Calu3 (cell line): ENCODE measurements at regions not wholly inside any gene's neighbourhood (a gene's known extent, or its start where the extent isn't known, plus 50 kb on each side); places are given as distances from the start of the nearest gene placed in this dataset.

ENCODE experiments used
- BruUV-seq: library from RNA; stranded (reverse); fragments of 400-500 nt; replicated peaks from 2 replicates; lab custom pipeline; 2021; lab: Mats Ljungman, UMichigan
- CTCF ChIA-PET: fragments of 300-600 bp; sonication (Branson Sonifier 250); formaldehyde crosslinking; loops from one replicate; lab custom pipeline; 2022; ENCODE audit warnings: antibody characterized with exemption; lab: Charles Lee
- DNase-seq: peaks from one replicate; pipeline ENCODE4 v3.0.0; 2022
- H3K27ac Mint-ChIP-seq: one replicate; pipeline ENCODE4 v1.8.0; 2022; ENCODE audit warnings: mixed read lengths; ENCODE audit not compliant: unreplicated experiment
- H3K27me3 Mint-ChIP-seq: one replicate; pipeline ENCODE4 v1.8.0; 2022; ENCODE audit warnings: mixed read lengths; ENCODE audit not compliant: unreplicated experiment
- H3K36me3 Mint-ChIP-seq: one replicate; pipeline ENCODE4 v1.8.0; 2022; ENCODE audit warnings: mild to moderate bottlenecking, moderate library complexity, mixed read lengths; ENCODE audit not compliant: insufficient read depth, unreplicated experiment
- H3K4me1 Mint-ChIP-seq: one replicate; pipeline ENCODE4 v1.8.0; 2022; ENCODE audit warnings: mild to moderate bottlenecking, low read depth, mixed read lengths; ENCODE audit not compliant: unreplicated experiment
- H3K4me3 Mint-ChIP-seq: one replicate; pipeline ENCODE4 v1.8.0; 2022; ENCODE audit warnings: mild to moderate bottlenecking, low read depth, moderate library complexity, mixed read lengths; ENCODE audit not compliant: unreplicated experiment
- H3K9me3 Mint-ChIP-seq: one replicate; pipeline ENCODE4 v1.8.0; 2022; ENCODE audit warnings: low read depth, mixed read lengths; ENCODE audit not compliant: unreplicated experiment
- intact Hi-C: fragments of 100-400 bp; cut with micrococcal nuclease; formaldehyde crosslinking; loops from one replicate; pipeline ENCODE4 v1.10.0; 2022; ENCODE audit not compliant: unreplicated experiment
- TF ChIP-seq, protein P1 (sequence below): fragments of 200-600 bp; IDR thresholded peaks from one replicate; pipeline ENCODE4 v1.8.0; 2022; ENCODE audit warnings: antibody characterized with exemption; ENCODE audit not compliant: unreplicated experiment

GRCh38 chr16:65469116-65469515 is 347.3 kb upstream of the CDH11 start:
- DNase-seq, result no peak
- CTCF ChIA-PET, result no interaction called here
- Mint-ChIP-seq H3K36me3 (no peaks in the 10 kb centered on the region), H3K27me3 (no peaks in the 10 kb centered on the region), H3K4me1 (no peaks in the 10 kb centered on the region), H3K4me3 (no peak overlapping the region), H3K9me3 (peaks cover 16% of the 10 kb centered on the region), H3K27ac (no peak overlapping the region)
- no TSS peak for BruUV-seq
- intact Hi-C loops, result no loop called here
- TF ChIP-seq, protein P1, sequence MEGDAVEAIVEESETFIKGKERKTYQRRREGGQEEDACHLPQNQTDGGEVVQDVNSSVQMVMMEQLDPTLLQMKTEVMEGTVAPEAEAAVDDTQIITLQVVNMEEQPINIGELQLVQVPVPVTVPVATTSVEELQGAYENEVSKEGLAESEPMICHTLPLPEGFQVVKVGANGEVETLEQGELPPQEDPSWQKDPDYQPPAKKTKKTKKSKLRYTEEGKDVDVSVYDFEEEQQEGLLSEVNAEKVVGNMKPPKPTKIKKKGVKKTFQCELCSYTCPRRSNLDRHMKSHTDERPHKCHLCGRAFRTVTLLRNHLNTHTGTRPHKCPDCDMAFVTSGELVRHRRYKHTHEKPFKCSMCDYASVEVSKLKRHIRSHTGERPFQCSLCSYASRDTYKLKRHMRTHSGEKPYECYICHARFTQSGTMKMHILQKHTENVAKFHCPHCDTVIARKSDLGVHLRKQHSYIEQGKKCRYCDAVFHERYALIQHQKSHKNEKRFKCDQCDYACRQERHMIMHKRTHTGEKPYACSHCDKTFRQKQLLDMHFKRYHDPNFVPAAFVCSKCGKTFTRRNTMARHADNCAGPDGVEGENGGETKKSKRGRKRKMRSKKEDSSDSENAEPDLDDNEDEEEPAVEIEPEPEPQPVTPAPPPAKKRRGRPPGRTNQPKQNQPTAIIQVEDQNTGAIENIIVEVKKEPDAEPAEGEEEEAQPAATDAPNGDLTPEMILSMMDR, result no peak

GRCh38 chr16:65468133-65468532 is 346.3 kb upstream of the CDH11 start:
- Mint-ChIP-seq H3K4me1 (no peaks in the 10 kb centered on the region), H3K36me3 (no peaks in the 10 kb centered on the region), H3K27ac (no peak overlapping the region), H3K27me3 (no peaks in the 10 kb centered on the region), H3K4me3 (no peak overlapping the region), H3K9me3 (peaks cover 16% of the 10 kb centered on the region)
- CTCF ChIA-PET, result no interaction called here
- intact Hi-C loops, result no loop called here
- no peak for DNase-seq
- TF ChIP-seq, protein P1, result no peak
- no TSS peak for BruUV-seq

DNA sequence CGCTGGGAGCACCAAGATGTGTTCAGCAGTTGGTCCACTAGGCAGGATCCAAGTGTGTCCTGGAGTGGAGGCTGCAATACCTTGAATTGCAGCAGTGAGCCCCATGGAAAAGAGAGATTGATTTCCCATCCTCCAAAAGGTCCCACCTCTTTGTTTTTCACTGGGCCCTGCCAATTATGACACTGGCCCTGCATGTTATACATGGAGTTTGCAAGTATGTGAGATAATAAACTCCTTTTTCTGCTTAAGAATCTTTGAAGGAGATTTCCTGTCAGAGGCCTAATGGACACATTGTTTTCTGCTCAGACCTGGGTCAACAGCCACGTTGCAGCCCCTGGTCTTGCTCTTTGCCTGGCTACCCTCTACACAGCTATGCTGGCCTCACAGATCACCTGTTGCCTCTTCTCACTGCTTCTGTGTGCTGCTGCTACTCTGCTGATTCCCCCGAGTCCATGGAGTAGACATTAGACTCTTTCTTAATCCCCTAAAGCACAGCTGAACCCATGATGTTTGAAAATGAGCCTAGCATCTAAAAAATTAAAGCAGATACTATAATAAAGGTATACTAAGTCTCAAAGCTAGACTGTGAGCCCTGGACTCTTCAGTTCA is 341.9 kb upstream of the CDH11 start:
- H3K4me3 Mint-ChIP-seq, result no peak overlapping the region
- DNase-seq, result no peak
- H3K9me3 Mint-ChIP-seq, result peaks cover 20% of the 10 kb centered on the region

GRCh38 chr16:65457084-65457483 is 335.2 kb upstream of the CDH11 start:
- no peaks in the 10 kb centered on the region for H3K36me3 Mint-ChIP-seq
- intact Hi-C loops, result no loop called here
- H3K27ac Mint-ChIP-seq, result no peak overlapping the region
- DNase-seq, result no peak
- no peaks in the 10 kb centered on the region for H3K27me3 Mint-ChIP-seq
- CTCF ChIA-PET, result no interaction called here
- TF ChIP-seq, protein P1, result no peak
- no peaks in the 10 kb centered on the region for H3K4me1 Mint-ChIP-seq
- H3K4me3 Mint-ChIP-seq, result no peak overlapping the region
- no TSS peak for BruUV-seq
- peaks cover 27% of the 10 kb centered on the region for H3K9me3 Mint-ChIP-seq

More for the DNA sequence above, 341.9 kb upstream of the CDH11 start:
- Mint-ChIP-seq H3K27me3 (no peaks in the 10 kb centered on the region), H3K27ac (no peak overlapping the region), H3K36me3 (no peaks in the 10 kb centered on the region), H3K4me1 (no peaks in the 10 kb centered on the region)
- CTCF ChIA-PET, result no interaction called here
- TF ChIP-seq, protein P1, result no peak
- intact Hi-C loops, result no loop called here
- BruUV-seq, result no TSS peak
